K562 (cell line): ENCODE measurements at regions not wholly inside any gene's neighbourhood (a gene's known extent, or its start where the extent isn't known, plus 50 kb on each side); places are given as distances from the start of the nearest gene placed in this dataset.

Experiments
- ATF1 ChIP-seq, 2 experiments: fragments of 450-650 bp in 1 of 2; IDR thresholded peaks; 2 replicates each; pipeline ENCODE4 v1.6.1; 2016; ENCODE audit warnings: missing compliant biosample characterization in 1 of 2, missing genetic modification characterization in 1 of 2
- CBFB ChIP-seq: sonication (generic); formaldehyde crosslinking; IDR thresholded peaks from 2 replicates; pipeline ENCODE4 v1.4.0; 2020; ENCODE audit warnings: mild to moderate bottlenecking, missing genetic modification reagents
- HDAC2 ChIP-seq: fragments of 450-650 bp; IDR thresholded peaks from 2 replicates; pipeline ENCODE4 v1.6.1; 2016; ENCODE audit warnings: mild to moderate bottlenecking
- KDM1A ChIP-seq, 2 experiments: fragments of 450-650 bp; IDR thresholded peaks; 2 replicates each; pipeline ENCODE4 v1.6.1; 2016; ENCODE audit warnings: mild to moderate bottlenecking in 2 of 2
- MEIS2 ChIP-seq: fragments of 450-650 bp; IDR thresholded peaks from 2 replicates; pipeline ENCODE4 v1.6.1; 2014; ENCODE audit warnings: mild to moderate bottlenecking; ENCODE audit not compliant: partially characterized antibody
- RCOR1 ChIP-seq, 2 experiments: IDR thresholded peaks; 2 replicates each; pipeline ENCODE4 v1.6.1; 2012; ENCODE audit warnings: low read depth in 2 of 2, low read length in 2 of 2, borderline replicate concordance in 1 of 2, improper control_type of control experiment in 1 of 2
- RUNX1 ChIP-seq: sonication (generic); IDR thresholded peaks from 2 replicates; pipeline ENCODE4 v1.6.1; 2016; ENCODE audit warnings: antibody characterized with exemption, low read depth
- SMARCA5 ChIP-seq: fragments of 450-650 bp; IDR thresholded peaks from 2 replicates; pipeline ENCODE4 v1.6.1; 2016
- SNRNP70 ChIP-seq: fragments of 200-400 bp; formaldehyde crosslinking; optimal IDR thresholded peaks from 2 replicates; pipeline ENCODE3; 2017; ENCODE audit warnings: low read depth, low read length
- SRSF7 ChIP-seq: fragments of 200-400 bp; formaldehyde crosslinking; optimal IDR thresholded peaks from 2 replicates; pipeline ENCODE3; 2017; ENCODE audit warnings: mild to moderate bottlenecking, low read depth, low read length
- STAT5A ChIP-seq: IDR thresholded peaks from 2 replicates; pipeline ENCODE4 v1.6.1; 2012; ENCODE audit warnings: low read length, inconsistent platforms, borderline replicate concordance
- TAF1 ChIP-seq: IDR thresholded peaks from 2 replicates; pipeline ENCODE4 v1.6.1; 2011; ENCODE audit warnings: mild to moderate bottlenecking, low read length, moderate library complexity; ENCODE audit not compliant: insufficient read depth, control insufficient read depth, severe bottlenecking; ENCODE audit errors: extremely low read depth
- TARDBP ChIP-seq: fragments of 450-650 bp; IDR thresholded peaks from 2 replicates; pipeline ENCODE4 v1.6.1; 2016
- ZKSCAN3 ChIP-seq: fragments of 250-450 bp; sonication (Bioruptor Pico); IDR thresholded peaks from 2 replicates; pipeline ENCODE4 v1.4.0; 2020
- ZNF217 ChIP-seq: sonication (generic); formaldehyde crosslinking; IDR thresholded peaks from 2 replicates; pipeline ENCODE4 v1.8.0; 2022; ENCODE audit warnings: mild to moderate bottlenecking, missing genetic modification reagents
- ZNF561 ChIP-seq: fragments of 450-650 bp; formaldehyde crosslinking; conservative IDR thresholded peaks from 2 replicates; pipeline ENCODE4 v1.4.0; 2020; ENCODE audit warnings: mild to moderate bottlenecking, moderate library complexity
- ZNF785 ChIP-seq: fragments of 250-450 bp; sonication (Bioruptor Pico); IDR thresholded peaks from 2 replicates; pipeline ENCODE4 v1.4.0; 2020; ENCODE audit warnings: mild to moderate bottlenecking
- ZNF79 ChIP-seq: fragments of 250-450 bp; sonication (Bioruptor Pico); IDR thresholded peaks from 2 replicates; pipeline ENCODE4 v1.4.0; 2020; ENCODE audit warnings: low read depth, mild to moderate bottlenecking, moderate library complexity
- TF ChIP-seq, protein P1 (sequence below): fragments of 450-650 bp; formaldehyde crosslinking; IDR thresholded peaks from 2 replicates; pipeline ENCODE4 v1.4.0; 2020; ENCODE audit warnings: mild to moderate bottlenecking, mixed read lengths
- TF ChIP-seq, protein P2 (sequence below): sonication (generic); formaldehyde crosslinking; IDR thresholded peaks from 2 replicates; pipeline ENCODE4 v1.8.0; 2022; ENCODE audit warnings: mild to moderate bottlenecking, missing genetic modification reagents
- TF ChIP-seq, protein P3 (sequence below): fragments of 450-650 bp; formaldehyde crosslinking; IDR thresholded peaks from 2 replicates; pipeline ENCODE4 v1.4.0; 2022; ENCODE audit warnings: missing genetic modification characterization
- TF ChIP-seq, protein P4 (sequence below), 2 experiments: fragments of 450-650 bp in 1 of 2; sonication (generic) in 1 of 2; formaldehyde crosslinking; conservative IDR thresholded peaks; 2 replicates each; pipeline versions ENCODE4 v1.4.0 to v1.8.1; 2020 to 2022; ENCODE audit warnings: mild to moderate bottlenecking in 1 of 2, missing genetic modification reagents in 1 of 2

DNA sequence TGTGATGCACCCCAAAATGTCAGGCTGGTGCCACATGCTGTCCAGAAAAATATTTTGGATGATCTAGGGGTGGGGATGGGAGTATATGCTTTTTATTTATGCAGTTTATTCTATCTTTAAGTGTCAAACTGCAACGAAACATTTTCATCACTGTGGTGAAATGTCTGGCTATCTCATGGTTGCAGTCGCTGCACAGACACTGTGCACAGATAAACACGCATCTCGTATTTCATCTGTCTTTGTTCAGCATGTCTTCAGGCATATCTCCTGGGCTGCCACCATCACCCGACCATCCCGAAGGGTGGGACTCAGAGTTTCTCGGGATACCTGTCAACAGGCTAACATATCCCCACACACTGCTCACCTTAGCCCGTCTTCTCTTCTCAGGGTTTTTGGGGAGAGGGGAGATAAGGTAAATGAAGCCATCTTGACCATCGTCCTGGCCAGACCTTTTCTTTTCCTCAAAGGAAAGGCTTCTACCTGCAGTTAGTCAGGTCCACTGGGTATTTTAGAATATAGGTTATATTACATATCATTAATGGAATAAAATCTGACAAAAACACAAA, 80.7 kb upstream of the NABP1 start (continued):
- TF ChIP-seq MEIS2: peak; percentile 95
- TF ChIP-seq KDM1A (IDR thresholded peaks at IDR 0.05): peak; percentile 86 to 94
- peak; percentile 92 for TF ChIP-seq HDAC2
- TF ChIP-seq, protein P1, sequence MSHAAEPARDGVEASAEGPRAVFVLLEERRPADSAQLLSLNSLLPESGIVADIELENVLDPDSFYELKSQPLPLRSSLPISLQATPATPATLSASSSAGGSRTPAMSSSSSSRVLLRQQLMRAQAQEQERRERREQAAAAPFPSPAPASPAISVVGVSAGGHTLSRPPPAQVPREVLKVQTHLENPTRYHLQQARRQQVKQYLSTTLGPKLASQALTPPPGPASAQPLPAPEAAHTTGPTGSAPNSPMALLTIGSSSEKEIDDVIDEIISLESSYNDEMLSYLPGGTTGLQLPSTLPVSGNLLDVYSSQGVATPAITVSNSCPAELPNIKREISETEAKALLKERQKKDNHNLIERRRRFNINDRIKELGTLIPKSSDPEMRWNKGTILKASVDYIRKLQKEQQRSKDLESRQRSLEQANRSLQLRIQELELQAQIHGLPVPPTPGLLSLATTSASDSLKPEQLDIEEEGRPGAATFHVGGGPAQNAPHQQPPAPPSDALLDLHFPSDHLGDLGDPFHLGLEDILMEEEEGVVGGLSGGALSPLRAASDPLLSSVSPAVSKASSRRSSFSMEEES (CRISPR knock-in tag): no peak
- peak; percentile 43 for TF ChIP-seq TAF1
- TF ChIP-seq, protein P2, sequence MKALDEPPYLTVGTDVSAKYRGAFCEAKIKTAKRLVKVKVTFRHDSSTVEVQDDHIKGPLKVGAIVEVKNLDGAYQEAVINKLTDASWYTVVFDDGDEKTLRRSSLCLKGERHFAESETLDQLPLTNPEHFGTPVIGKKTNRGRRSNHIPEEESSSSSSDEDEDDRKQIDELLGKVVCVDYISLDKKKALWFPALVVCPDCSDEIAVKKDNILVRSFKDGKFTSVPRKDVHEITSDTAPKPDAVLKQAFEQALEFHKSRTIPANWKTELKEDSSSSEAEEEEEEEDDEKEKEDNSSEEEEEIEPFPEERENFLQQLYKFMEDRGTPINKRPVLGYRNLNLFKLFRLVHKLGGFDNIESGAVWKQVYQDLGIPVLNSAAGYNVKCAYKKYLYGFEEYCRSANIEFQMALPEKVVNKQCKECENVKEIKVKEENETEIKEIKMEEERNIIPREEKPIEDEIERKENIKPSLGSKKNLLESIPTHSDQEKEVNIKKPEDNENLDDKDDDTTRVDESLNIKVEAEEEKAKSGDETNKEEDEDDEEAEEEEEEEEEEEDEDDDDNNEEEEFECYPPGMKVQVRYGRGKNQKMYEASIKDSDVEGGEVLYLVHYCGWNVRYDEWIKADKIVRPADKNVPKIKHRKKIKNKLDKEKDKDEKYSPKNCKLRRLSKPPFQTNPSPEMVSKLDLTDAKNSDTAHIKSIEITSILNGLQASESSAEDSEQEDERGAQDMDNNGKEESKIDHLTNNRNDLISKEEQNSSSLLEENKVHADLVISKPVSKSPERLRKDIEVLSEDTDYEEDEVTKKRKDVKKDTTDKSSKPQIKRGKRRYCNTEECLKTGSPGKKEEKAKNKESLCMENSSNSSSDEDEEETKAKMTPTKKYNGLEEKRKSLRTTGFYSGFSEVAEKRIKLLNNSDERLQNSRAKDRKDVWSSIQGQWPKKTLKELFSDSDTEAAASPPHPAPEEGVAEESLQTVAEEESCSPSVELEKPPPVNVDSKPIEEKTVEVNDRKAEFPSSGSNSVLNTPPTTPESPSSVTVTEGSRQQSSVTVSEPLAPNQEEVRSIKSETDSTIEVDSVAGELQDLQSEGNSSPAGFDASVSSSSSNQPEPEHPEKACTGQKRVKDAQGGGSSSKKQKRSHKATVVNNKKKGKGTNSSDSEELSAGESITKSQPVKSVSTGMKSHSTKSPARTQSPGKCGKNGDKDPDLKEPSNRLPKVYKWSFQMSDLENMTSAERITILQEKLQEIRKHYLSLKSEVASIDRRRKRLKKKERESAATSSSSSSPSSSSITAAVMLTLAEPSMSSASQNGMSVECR (CRISPR knock-in tag): no peak
- TF ChIP-seq ATF1 (CRISPR knock-in tag; IDR thresholded peaks at IDR 0.05): no peak
- TF ChIP-seq ATF1 (tag; IDR thresholded peaks at IDR 0.05): peak; percentile 72
- no peak for TF ChIP-seq SNRNP70
- TF ChIP-seq, protein P3, sequence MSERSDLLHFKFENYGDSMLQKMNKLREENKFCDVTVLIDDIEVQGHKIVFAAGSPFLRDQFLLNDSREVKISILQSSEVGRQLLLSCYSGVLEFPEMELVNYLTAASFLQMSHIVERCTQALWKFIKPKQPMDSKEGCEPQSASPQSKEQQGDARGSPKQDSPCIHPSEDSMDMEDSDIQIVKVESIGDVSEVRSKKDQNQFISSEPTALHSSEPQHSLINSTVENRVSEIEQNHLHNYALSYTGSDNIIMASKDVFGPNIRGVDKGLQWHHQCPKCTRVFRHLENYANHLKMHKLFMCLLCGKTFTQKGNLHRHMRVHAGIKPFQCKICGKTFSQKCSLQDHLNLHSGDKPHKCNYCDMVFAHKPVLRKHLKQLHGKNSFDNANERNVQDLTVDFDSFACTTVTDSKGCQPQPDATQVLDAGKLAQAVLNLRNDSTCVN (CRISPR knock-in tag): no peak
- TF ChIP-seq ZNF785 (CRISPR knock-in tag): no peak
- TF ChIP-seq ZKSCAN3 (CRISPR knock-in tag): no peak
- peak in 1 of 2 experiments; percentile 96; a peak in 3 of 4 replicates for TF ChIP-seq RCOR1 (IDR thresholded peaks at IDR 0.05; ENCODE audit: borderline replicate concordance in 1 of 2, low read depth in 2 of 2, low read length in 2 of 2)
- TF ChIP-seq SMARCA5: no peak
- TF ChIP-seq ZNF561 (CRISPR knock-in tag): no peak
- no peak for TF ChIP-seq SRSF7
- peak; percentile 98 for TF ChIP-seq STAT5A
- TF ChIP-seq ZNF79 (CRISPR knock-in tag): no peak
- no peak for TF ChIP-seq ZNF217
- TF ChIP-seq RUNX1: peak; percentile 92; the same call in 1 of the 2 replicates
- TF ChIP-seq, protein P4, sequence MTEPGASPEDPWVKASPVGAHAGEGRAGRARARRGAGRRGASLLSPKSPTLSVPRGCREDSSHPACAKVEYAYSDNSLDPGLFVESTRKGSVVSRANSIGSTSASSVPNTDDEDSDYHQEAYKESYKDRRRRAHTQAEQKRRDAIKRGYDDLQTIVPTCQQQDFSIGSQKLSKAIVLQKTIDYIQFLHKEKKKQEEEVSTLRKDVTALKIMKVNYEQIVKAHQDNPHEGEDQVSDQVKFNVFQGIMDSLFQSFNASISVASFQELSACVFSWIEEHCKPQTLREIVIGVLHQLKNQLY (CRISPR knock-in tag; conservative IDR thresholded peaks at IDR 0.05): no peak
- TF ChIP-seq TARDBP: peak; percentile 91
- TF ChIP-seq CBFB (CRISPR knock-in tag): no peak
